GM19099 (cell line): ENCODE measurements at regions not wholly inside any gene's neighbourhood (a gene's known extent, or its start where the extent isn't known, plus 50 kb on each side); places are given as distances from the start of the nearest gene placed in this dataset.

ENCODE experiments used
- POLR2A ChIP-seq: IDR thresholded peaks from 3 replicates; pipeline ENCODE4 v1.6.1; 2011; ENCODE audit warnings: low read depth; ENCODE audit not compliant: insufficient read length; ENCODE audit errors: extremely low read depth

DNA sequence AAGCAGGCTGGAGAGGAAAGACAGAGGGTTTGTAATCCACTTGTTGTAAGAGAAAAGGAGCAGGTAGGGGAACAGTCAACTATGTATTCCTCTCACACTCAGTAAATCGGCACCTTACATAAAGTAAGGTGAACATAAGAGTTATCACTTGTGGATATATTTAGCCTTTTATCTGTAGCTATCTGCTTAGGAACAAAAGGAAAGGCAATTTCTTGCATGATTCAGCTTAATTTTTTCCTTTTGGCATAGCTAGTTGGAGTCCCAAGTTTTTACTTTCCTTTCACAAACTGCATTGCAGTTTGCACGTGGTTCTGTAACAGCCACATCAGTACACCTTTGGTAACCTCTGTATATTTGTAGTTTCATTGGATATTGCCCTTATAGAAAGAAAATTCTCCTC lies 250.9 kb upstream of the PIK3R1 start:
- TF ChIP-seq POLR2A: no peak

DNA sequence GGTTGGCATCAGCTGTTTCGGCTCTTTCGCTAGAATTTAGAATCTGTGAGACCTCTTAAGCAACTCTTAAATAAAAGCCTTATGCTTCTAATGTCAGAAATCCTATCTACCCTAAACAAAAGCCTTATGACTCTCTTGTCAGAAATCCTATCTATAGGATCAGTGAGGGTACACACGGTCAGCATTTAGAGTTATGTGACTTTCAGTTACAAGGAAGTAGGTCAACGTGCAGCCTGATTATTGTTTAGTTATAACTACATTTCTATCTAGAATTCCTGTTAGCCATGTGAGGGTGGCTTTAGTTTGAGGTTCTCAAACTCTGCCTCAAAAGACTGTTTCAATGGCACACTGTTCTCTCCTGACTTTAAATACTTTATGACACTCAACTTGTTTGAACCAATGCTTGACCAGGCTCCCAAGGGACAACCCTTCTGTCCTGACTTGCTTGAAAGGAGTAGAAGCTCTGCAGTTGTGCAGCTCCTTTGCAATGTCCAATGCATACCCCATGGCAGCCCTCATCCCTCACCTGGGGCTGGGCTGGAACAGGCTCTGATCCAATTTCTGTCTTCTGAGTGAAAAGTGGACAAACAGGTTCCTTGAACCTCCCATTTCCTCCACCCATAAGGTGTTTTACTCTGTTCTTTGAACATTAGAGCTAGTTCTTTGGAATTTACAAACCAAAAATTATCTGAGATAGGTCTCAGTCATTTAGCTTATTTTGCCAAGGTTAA lies 251.6 kb upstream of the PIK3R1 start:
- TF ChIP-seq POLR2A: no peak

DNA sequence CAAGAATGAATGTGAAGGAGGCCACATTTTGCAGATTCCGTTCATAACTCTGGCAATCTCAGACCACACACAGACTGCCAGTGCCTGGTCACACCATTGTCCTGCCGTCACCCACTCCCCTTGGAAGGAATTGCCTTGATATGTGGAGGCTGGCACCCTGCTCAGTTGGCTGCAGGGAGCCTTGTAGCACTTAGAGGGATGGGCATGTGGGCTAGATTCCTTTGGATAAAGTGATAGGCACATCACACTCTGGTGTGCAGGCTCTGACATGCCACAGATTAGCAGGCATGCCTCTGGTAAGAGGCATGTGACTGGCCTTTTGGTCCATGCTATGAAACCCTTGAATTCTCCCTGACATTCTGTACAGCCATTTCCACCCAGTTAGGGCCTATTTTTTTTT lies 254.6 kb upstream of the PIK3R1 start:
- TF ChIP-seq POLR2A: no peak

GRCh38 chr5:67957374-67957773 lies 258.2 kb upstream of the PIK3R1 start:
- no peak for TF ChIP-seq POLR2A

DNA sequence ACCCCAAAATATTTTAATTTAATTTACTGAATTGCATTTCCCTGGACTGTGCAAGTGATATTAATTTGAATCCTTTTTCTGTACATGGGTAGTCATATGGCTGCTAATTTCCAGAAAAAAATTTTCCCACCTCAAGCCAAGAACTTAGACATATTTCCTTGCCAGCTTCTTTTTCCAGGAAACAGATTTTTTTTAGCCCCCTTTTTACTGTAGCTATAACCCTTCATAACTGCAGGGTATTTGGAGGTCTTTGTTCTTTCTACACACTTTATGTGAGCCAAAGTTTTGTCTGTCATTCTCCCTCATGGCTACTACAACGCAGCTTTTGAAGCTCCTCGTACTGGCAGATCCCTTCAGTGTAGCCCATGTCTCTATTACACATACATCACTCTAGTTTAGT lies 261.2 kb upstream of the PIK3R1 start:
- no peak for TF ChIP-seq POLR2A

DNA sequence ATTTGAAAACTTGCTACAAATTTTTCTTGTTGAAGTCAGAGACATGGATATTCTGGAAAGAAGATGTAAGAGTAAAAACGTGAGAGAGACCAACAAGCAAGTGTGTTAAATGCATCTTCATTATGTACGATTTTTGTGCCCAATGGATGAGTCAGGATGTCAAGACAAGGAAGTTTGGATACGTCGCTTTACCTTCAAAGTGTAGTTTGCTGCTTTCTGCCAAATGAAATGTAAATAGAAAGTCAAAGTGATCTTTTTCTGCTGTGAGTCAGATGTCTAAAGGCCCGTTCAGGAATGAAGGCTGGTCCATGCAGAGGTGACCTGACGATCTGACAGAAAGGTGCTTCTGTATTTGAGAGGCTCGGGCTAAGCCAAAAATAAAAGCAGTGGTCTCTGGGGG lies 273.1 kb upstream of the PIK3R1 start:
- no peak for TF ChIP-seq POLR2A

GRCh38 chr5:67941614-67942401 lies 273.7 kb upstream of the PIK3R1 start:
- TF ChIP-seq POLR2A: no peak

DNA sequence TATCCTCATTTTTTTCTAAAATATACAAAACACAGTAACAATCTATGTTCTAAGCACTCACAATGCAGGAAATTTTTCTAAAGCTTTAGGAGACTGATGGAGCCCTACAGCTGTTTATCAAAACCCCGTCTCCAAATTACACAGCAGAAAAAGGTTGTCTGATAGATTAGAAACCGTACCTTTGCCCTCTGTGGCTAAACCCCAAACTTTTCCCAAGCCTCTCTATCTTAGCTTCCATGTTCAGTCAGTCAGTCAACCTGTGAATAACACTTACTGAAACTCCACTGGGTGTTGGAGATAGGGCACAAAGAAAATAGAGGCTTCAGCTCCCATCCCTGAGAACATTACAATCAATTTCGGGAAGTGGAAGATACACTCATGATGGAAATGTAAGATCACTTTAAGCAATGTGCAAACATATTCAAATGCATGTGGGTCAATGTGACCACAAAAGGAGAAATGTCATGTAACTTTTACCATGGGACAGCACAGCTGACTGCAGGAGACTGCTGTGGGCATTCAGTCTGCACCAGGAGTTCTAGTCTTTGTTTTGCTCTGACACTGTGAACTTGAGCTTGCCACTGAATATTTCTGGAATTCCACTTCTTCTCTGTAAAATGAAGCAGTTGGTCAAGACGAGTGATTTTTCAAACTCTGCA lies 279.5 kb upstream of the PIK3R1 start:
- TF ChIP-seq POLR2A: no peak

GRCh38 chr5:67934976-67935375 lies 280.6 kb upstream of the PIK3R1 start:
- no peak for TF ChIP-seq POLR2A

DNA sequence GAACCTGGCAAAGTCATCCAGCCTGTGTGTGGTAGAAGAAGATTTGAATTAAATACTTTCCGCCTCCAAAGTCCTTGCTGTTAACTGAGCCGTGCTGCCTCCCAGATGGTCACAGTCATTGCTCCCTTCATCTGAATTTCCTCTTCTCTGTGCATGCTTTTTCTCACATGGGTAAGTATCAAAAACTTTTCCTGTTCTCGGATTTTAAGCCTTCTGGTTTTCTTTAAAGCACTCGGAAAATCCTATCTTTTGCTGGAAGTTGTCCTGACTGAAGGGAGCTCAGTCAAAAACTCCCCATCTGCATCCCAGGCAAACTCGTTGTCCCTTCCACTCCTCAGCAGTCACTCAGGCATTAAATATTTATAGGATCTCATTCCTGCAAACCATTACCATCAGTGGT lies 290.0 kb upstream of the PIK3R1 start:
- TF ChIP-seq POLR2A: no peak

DNA sequence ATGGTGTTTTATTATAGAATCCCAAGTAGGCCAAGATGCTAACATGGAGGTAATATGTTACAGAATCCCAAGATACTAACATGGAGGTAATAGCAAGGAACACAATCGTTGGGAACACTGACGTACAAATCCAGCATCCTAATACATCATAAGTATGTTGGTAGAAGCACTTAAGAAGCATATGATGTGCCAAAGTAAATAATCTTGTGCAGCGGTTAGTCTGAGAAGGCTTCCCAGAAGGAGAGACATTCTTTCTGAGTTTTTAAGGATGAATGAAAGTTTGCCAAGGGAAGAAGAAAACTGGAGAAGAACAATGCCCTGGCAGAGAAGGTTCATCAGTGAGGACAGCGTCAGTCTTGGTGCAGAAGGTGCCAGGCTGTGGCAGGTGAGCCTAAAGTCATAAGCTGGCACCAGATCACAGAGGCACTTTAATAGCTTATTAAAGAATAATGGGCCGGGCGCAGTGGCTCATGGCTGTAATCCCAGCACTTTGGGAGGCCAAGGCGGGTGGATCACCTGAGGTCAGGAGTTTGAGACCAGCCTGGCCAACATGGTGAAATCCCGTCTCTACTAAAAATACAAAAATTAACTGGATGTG lies 294.5 kb upstream of the PIK3R1 start:
- TF ChIP-seq POLR2A: no peak

DNA sequence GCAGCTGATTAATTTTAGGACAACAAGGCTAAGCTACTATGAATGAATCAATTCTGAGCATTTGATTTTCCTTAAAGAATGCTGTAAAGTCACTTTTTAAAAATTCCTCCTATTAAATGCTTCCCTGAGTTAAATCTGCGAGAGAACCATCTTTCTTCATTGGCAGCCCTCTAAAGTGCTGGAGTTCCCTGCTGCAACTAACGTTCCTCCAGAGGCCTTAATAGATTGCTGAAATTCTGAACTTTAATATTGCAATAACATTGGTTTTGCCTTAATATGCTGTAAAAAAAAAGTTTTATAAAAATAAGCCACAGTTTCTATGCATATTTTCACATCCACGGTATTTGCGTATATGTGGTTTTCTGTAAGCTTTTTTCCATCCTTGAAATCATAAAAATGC lies 298.0 kb upstream of the PIK3R1 start:
- TF ChIP-seq POLR2A: no peak

DNA sequence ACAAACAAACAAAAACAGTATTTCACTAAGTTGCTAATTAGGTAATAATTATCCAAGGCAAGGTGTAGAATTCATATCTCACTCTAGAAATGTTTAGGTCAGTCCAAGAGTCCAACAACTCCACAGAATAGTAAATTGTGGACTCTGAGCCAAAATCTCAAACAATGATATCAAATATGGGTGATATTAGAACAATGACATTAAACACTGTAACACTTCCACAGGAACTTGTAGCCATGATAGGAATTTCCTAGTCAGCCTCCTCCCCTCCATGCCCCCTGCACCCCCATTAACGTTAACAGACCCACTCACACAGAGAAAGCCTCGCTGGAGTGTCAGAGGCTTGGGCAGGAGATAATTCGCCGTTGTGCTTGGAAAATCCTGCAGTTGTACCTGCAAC lies 305.0 kb upstream of the PIK3R1 start:
- no peak for TF ChIP-seq POLR2A

DNA sequence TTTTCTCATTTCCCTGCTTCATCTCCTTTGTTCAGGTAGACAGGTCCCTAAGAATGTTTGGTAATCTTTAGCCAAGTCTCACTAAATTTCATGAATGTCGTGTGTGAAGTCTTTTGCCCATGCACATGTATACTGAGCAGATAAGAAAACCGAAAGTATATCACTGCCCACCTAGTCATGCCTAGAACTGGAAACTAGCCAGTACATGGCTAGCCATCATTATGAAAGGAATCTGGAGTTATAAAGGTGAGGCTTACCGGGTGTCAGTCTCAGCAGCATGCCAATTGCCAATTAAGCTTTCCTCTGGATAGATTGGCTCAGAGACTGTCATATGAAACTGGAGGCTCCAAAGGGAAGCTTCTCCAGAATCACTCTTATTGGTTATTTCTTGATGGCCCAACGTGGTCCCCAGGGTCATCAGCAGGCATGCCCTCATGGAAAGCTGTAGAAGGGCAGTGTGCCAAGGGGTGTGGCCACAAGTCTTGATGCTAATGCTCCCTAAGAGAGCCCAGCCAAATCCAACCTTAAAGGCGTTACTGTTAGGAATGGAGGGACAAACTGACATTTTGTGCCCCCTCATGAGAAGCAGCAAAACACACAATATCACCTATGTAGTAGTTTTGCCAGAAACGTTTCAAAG lies 307.3 kb upstream of the PIK3R1 start:
- TF ChIP-seq POLR2A: no peak

GRCh38 chr5:67904366-67904765 lies 311.2 kb upstream of the PIK3R1 start:
- TF ChIP-seq POLR2A: no peak
